Testis (tissue), 2 donors: ENCODE measurements at regions not wholly inside any gene's neighbourhood (a gene's known extent, or its start where the extent isn't known, plus 50 kb on each side); places are given as distances from the start of the nearest gene placed in this dataset.

Experiments used
- DNase-seq: peaks from one replicate; pipeline ENCODE4 v3.0.0-alpha.2; 2019
- H3K27ac ChIP-seq, 2 donors: fragments of 200-600 bp; sonication (generic); one replicate each; pipeline ENCODE4 v1.5.1; 2019
- H3K27me3 ChIP-seq: fragments of 200-600 bp; sonication (generic); one replicate; pipeline ENCODE4 v1.5.1; 2019
- H3K36me3 ChIP-seq: fragments of 200-600 bp; sonication (generic); one replicate; pipeline ENCODE4 v1.5.1; 2017; ENCODE audit warnings: low read depth; ENCODE audit errors: missing control alignments
- H3K4me1 ChIP-seq: fragments of 200-600 bp; sonication (generic); one replicate; pipeline ENCODE4 v1.5.1; 2019
- H3K4me3 ChIP-seq, 2 donors: fragments of 200-600 bp; sonication (generic); one replicate each; pipeline ENCODE4 v1.5.1; 2017 to 2019
- H3K9me3 ChIP-seq: fragments of 200-600 bp; sonication (generic); one replicate; pipeline ENCODE4 v1.5.1; 2017
- CTCF ChIP-seq, 3 experiments: fragments of 450-650 bp in 2 of 3; fragments of 200-600 bp in 1 of 3; sonication (generic) in 1 of 3; IDR thresholded peaks; one replicate each; pipeline ENCODE4 v1.5.1; 2016 to 2019; ENCODE audit warnings: antibody characterized with exemption in 3 of 3, mild to moderate bottlenecking in 2 of 3, moderate library complexity in 1 of 3
- POLR2A ChIP-seq: fragments of 450-650 bp; IDR thresholded peaks from one replicate; pipeline ENCODE4 v1.6.1; 2017; ENCODE audit warnings: antibody characterized with exemption, mild to moderate bottlenecking, moderate library complexity
- WGBS, 2 donors: methylation state at CpG; one replicate each; pipeline ENCODE4 v1.1.5; 2018; 5-methylcytosine and 5-hydroxymethylcytosine counted together
- intact Hi-C: fragments of 100-400 bp; cut with DNase I; formaldehyde crosslinking; loops from one replicate; pipeline ENCODE4 v1.15.1; 2023; ENCODE audit warnings: low total_unique reads

DNA sequence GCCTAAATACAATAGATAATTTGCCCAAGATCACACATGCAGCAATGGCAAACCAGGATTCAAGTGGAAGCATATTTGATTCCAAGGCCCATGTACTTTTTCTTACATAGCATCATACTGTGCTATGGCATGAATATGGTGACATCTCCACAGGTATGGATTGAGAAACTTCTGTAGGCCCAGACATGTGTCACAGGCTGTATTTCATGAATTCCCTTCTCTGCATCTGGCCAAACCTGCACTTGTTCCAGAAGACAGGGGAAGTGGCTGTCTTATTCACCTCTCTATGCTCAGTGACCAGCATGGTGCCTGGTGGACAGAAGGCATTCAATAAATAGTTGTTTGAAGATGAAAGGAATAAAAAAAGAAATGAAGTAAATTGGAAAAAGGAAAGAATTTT lies 77.3 kb upstream of the TMEM164 start:
- Histone ChIP-seq H3K27me3 (no peaks in the 10 kb centered on the region), H3K9me3 (no peaks in the 10 kb centered on the region), H3K27ac (no peak overlapping the region), H3K4me3 (no peak overlapping the region), H3K4me1 (no peaks in the 10 kb centered on the region), H3K36me3 (no peaks in the 10 kb centered on the region)
- intact Hi-C loops = no loop called here
- no peak for TF ChIP-seq CTCF (IDR thresholded peaks at IDR 0.05)
- no peak for TF ChIP-seq POLR2A
- DNase-seq = no peak

- Histone ChIP-seq H3K9me3 (no peaks in the 10 kb centered on the region), H3K27ac (no peak overlapping the region), H3K36me3 (no peaks in the 10 kb centered on the region), H3K4me1 (no peaks in the 10 kb centered on the region), H3K27me3 (no peaks in the 10 kb centered on the region), H3K4me3 (no peak overlapping the region)
- intact Hi-C loops = no loop called here
- no peak for TF ChIP-seq CTCF (IDR thresholded peaks at IDR 0.05)
- TF ChIP-seq POLR2A = no peak
- DNase-seq = no peak
- 90 to 95% methylated on average over 2 to 5 of the region's 5 CpGs for WGBS, 2 donors
These were observed 76.8 kb upstream of the TMEM164 start for GRCh38 chrX:109926118-109926517.

- Histone ChIP-seq H3K4me1 (no peaks in the 10 kb centered on the region), H3K9me3 (no peaks in the 10 kb centered on the region), H3K27ac (no peak overlapping the region), H3K36me3 (no peaks in the 10 kb centered on the region), H3K4me3 (no peak overlapping the region), H3K27me3 (no peaks in the 10 kb centered on the region)
- no peak for TF ChIP-seq CTCF (IDR thresholded peaks at IDR 0.05)
- no peak for TF ChIP-seq POLR2A
- DNase-seq = no peak
- intact Hi-C loops = no loop called here
- WGBS, 2 donors = 76 to 80% methylated on average over 4 of the region's 5 CpGs
These were observed 75.9 kb upstream of the TMEM164 start for GRCh38 chrX:109926743-109927662.

GRCh38 chrX:109927663-109928273 lies 75.1 kb upstream of the TMEM164 start:
- WGBS, 2 donors = 71 to 87% methylated on average over 4 of the region's 4 CpGs
- intact Hi-C loops = no loop called here
- TF ChIP-seq POLR2A (no peak), CTCF (IDR thresholded peaks at IDR 0.05) (no peak)
- Histone ChIP-seq H3K4me1 (no peaks in the 10 kb centered on the region), H3K27ac (no peak overlapping the region), H3K36me3 (no peaks in the 10 kb centered on the region), H3K27me3 (no peaks in the 10 kb centered on the region), H3K9me3 (no peaks in the 10 kb centered on the region), H3K4me3 (no peak overlapping the region)
- DNase-seq = no peak
